Thoracic aorta (tissue), 2 donors: ENCODE measurements at regions not wholly inside any gene's neighbourhood (a gene's known extent, or its start where the extent isn't known, plus 50 kb on each side); places are given as distances from the start of the nearest gene placed in this dataset.

Experiments used
- ATAC-seq: fragments of 150-250 bp; one replicate; pipeline ENCODE4 v1.8.0; 2017; ENCODE audit warnings: low read depth; ENCODE audit not compliant: insufficient number of reproducible peaks, low FRiP score
- DNase-seq: peaks from one replicate; pipeline ENCODE4 v3.0.0-alpha.2; 2020; ENCODE audit warnings: low spot score
- H3K27ac ChIP-seq, 2 donors: fragments of 200-600 bp; sonication (generic); 1 replicate in 1 of 2; 2 replicates in 1 of 2; pipeline ENCODE4 v1.5.1; 2016; ENCODE audit warnings: mild to moderate bottlenecking in 2 of 2, moderate library complexity in 2 of 2
- H3K27me3 ChIP-seq: fragments of 200-600 bp; sonication (generic); replicated peaks from 2 replicates; pipeline ENCODE4 v1.6.0; 2016; ENCODE audit warnings: mild to moderate bottlenecking; ENCODE audit not compliant: insufficient read depth
- H3K36me3 ChIP-seq: fragments of 200-600 bp; sonication (generic); one replicate; pipeline ENCODE4 v1.5.1; 2016
- H3K4me1 ChIP-seq, 2 donors: fragments of 200-600 bp; sonication (generic); 1 replicate in 1 of 2; 2 replicates in 1 of 2; pipeline versions ENCODE4 v1.5.1 to v1.6.0; 2016; ENCODE audit warnings: low read depth in 2 of 2, mild to moderate bottlenecking in 1 of 2; ENCODE audit not compliant: control insufficient read depth in 1 of 2
- H3K4me3 ChIP-seq: fragments of 200-600 bp; sonication (generic); 2 replicates; pipeline ENCODE4 v1.5.1; 2016; ENCODE audit warnings: mild to moderate bottlenecking
- H3K9me3 ChIP-seq: fragments of 200-600 bp; sonication (generic); 2 replicates; pipeline ENCODE4 v1.5.1; 2016
- TF ChIP-seq, protein P1 (sequence below): fragments of 200-600 bp; sonication (generic); IDR thresholded peaks from one replicate; pipeline ENCODE4 v1.5.1; 2019; ENCODE audit warnings: antibody characterized with exemption

DNA sequence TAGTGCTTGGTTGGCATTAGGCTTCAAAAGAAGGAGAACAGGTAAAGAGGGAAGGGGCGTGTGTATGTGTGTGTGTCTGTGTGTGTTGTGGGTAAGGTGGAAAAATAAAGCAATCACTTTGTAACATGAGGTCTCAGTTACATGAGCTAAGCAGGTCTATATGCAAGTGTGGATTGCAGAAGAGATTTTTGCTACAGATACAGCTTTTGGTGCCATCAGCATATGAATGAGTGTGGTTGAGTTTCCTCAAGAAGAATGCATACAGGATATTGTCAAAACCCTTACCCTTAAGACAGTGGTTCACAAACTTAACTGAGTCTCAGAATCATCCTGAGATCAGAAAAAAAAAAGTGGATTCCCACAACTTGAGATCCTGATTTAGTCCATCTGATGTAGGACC, 220.5 kb upstream of the HTR2C start:
- no peaks in the 10 kb centered on the region for H3K27me3 ChIP-seq
- H3K36me3 ChIP-seq = no peaks in the 10 kb centered on the region
- DNase-seq (no peak), ATAC-seq (no peak)
- no peak overlapping the region for H3K27ac ChIP-seq
- no peaks in the 10 kb centered on the region for H3K9me3 ChIP-seq
- H3K4me3 ChIP-seq = no peak overlapping the region
- no peaks in the 10 kb centered on the region for H3K4me1 ChIP-seq
- TF ChIP-seq, protein P1, sequence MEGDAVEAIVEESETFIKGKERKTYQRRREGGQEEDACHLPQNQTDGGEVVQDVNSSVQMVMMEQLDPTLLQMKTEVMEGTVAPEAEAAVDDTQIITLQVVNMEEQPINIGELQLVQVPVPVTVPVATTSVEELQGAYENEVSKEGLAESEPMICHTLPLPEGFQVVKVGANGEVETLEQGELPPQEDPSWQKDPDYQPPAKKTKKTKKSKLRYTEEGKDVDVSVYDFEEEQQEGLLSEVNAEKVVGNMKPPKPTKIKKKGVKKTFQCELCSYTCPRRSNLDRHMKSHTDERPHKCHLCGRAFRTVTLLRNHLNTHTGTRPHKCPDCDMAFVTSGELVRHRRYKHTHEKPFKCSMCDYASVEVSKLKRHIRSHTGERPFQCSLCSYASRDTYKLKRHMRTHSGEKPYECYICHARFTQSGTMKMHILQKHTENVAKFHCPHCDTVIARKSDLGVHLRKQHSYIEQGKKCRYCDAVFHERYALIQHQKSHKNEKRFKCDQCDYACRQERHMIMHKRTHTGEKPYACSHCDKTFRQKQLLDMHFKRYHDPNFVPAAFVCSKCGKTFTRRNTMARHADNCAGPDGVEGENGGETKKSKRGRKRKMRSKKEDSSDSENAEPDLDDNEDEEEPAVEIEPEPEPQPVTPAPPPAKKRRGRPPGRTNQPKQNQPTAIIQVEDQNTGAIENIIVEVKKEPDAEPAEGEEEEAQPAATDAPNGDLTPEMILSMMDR = no peak

DNA sequence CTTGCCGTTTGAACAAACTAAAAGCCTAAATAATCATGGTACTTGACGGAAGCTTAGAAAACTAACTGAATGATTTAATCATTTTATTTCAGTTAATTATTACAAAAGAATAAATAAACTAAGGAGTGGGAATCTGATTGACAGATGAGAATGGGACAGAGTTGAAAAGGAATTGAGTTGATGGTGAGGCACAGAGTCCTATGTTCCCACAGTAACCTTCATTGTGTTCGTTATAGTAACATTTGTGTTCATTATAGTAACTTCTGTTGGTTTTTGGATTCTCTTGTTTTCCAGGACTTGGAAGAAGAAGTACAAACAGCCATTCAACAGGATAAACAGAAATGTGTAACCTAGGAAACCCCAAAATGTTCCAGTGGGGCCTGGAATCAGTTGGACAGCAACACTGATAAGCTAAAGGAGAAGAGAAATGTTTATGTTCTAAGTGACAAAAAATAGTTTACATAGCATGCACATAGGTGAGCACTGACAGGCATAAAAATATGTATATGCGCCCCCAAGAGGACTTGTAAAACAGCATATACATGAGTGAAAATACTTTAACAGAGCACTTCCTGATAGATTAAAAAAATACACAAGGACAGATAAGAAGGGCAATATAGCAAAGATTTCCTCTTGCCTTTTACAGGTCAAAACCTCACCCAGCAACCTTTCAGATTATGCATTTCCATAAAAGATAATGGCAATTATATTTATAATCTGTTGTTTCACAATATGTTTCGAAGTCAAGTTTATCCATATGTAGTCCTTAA, 218.6 kb upstream of the HTR2C start:
- Histone ChIP-seq H3K9me3 (no peaks in the 10 kb centered on the region), H3K4me1 (no peaks in the 10 kb centered on the region), H3K4me3 (no peak overlapping the region), H3K27me3 (no peaks in the 10 kb centered on the region), H3K27ac (no peak overlapping the region), H3K36me3 (no peaks in the 10 kb centered on the region)
- DNase-seq (no peak), ATAC-seq (no peak)
- TF ChIP-seq, protein P1 = no peak

DNA sequence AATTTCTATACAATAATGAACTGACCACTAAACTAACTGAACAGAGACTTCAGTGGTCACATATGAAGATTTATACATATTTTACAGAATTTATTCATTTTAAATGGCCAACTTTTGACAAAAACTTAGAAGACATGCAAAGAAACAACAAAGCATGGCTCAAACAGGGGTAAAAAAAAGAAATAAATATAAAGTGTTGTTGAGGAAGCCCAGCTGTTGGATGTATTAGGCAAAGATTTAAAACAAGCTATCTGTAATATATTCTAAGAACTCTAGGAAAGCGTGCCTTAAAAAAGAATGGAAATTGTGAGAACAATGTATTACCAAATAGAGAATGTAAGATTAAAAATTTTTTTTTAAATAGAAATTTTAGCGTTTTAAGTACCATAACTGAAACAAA, 210.9 kb upstream of the HTR2C start:
- H3K36me3 ChIP-seq = no peaks in the 10 kb centered on the region
- TF ChIP-seq, protein P1 = no peak
- H3K9me3 ChIP-seq = no peaks in the 10 kb centered on the region
- no peaks in the 10 kb centered on the region for H3K27me3 ChIP-seq
- H3K27ac ChIP-seq = no peak overlapping the region
- no peaks in the 10 kb centered on the region for H3K4me1 ChIP-seq
- no peak overlapping the region for H3K4me3 ChIP-seq
- ATAC-seq (no peak), DNase-seq (no peak)

DNA sequence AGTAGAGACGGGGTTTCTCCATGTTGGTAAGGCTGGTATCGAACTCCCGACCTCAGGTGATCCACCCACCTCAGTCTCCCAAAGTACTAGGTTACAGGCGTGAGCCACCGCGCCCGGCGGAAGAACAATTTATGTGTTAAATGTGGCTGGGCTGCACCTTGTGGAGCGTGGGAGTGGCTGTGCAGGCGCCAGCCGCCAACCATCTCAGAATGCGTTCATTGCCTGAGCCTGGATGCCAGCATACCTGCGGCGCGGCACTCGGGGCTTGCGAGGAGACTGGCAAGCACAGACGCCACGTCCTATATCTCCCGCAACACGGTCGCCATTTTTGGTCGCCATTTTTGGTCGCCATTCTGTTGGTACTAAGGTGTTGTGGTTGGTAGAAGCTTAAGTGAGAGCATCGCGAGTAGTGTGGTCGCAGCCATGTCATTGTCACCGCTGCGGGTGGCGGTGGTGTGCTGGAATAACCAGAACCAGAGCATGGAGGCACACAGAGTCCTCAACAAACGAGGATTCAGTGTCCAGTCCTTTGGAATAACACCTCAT, 193.6 kb upstream of the HTR2C start:
- no peak for DNase-seq
- Histone ChIP-seq H3K27me3 (no peaks in the 10 kb centered on the region), H3K9me3 (no peaks in the 10 kb centered on the region), H3K4me1 (no peaks in the 10 kb centered on the region), H3K36me3 (no peaks in the 10 kb centered on the region), H3K27ac (no peak overlapping the region), H3K4me3 (no peak overlapping the region)
- ATAC-seq = no peak
- TF ChIP-seq, protein P1 = no peak
